H1 (cell line): ENCODE measurements at regions not wholly inside any gene's neighbourhood (a gene's known extent, or its start where the extent isn't known, plus 50 kb on each side); places are given as distances from the start of the nearest gene placed in this dataset.

Experiments used
- CTCF ChIA-PET: fragments of 300-600 bp; sonication (Branson Sonifier 250); formaldehyde crosslinking; loops from one replicate; lab custom pipeline; 2021; ENCODE audit not compliant: partially characterized antibody; lab: Charles Lee
- POLR2A ChIA-PET: fragments of 300-600 bp; sonication (Branson Sonifier 250); formaldehyde crosslinking; loops from one replicate; lab custom pipeline; 2021; ENCODE audit warnings: inconsistent platforms; ENCODE audit not compliant: partially characterized antibody; lab: Charles Lee
- DNase-seq, 2 experiments: peaks; one replicate each; pipeline versions ENCODE4 v3.0.0 to v3.0.0-alpha.2; 2010 to 2022; ENCODE audit warnings: low spot score in 2 of 2, low read depth in 1 of 2, mixed read lengths in 1 of 2
- FAIRE-seq: peaks from 2 replicates; lab custom pipeline; 2011; peaks lifted over from hg19 to GRCh38; lab: Jason Lieb, UNC
- H2AFZ ChIP-seq: 2 replicates; pipeline ENCODE4 v1.8.1; 2012; ENCODE audit warnings: low read length, inconsistent platforms
- H2AK5ac ChIP-seq: 2 replicates; pipeline ENCODE4 v1.6.1; 2013; ENCODE audit warnings: low read depth, low read length
- H2BK120ac ChIP-seq: replicated peaks from 2 replicates; pipeline ENCODE3; 2013; ENCODE audit warnings: low read depth, low read length, inconsistent platforms
- H2BK12ac ChIP-seq: 2 replicates; pipeline ENCODE4 v1.6.1; 2013; ENCODE audit warnings: low read depth, low read length
- H2BK15ac ChIP-seq: 2 replicates; pipeline ENCODE4 v1.6.1; 2013; ENCODE audit warnings: low read length
- H2BK20ac ChIP-seq: 2 replicates; pipeline ENCODE4 v1.6.1; 2013; ENCODE audit warnings: low read length
- H2BK5ac ChIP-seq: 2 replicates; pipeline ENCODE4 v1.6.1; 2013; ENCODE audit warnings: low read depth, low read length
- H3K14ac ChIP-seq: 2 replicates; pipeline ENCODE4 v1.6.1; 2013; ENCODE audit warnings: inconsistent platforms; ENCODE audit not compliant: insufficient read length
- H3K18ac ChIP-seq: 2 replicates; pipeline ENCODE4 v1.6.1; 2013; ENCODE audit warnings: low read length; ENCODE audit errors: extremely low read depth
- H3K23ac ChIP-seq: 2 replicates; pipeline ENCODE4 v1.6.1; 2013; ENCODE audit warnings: inconsistent platforms; ENCODE audit not compliant: insufficient read length
- H3K23me2 ChIP-seq: 2 replicates; pipeline ENCODE4 v1.6.1; 2013; ENCODE audit warnings: low read depth, low read length
- H3K27ac ChIP-seq: 2 replicates; pipeline ENCODE4 v1.6.1; 2011; ENCODE audit warnings: low read depth, low read length, inconsistent platforms
- H3K27me3 ChIP-seq, 4 experiments: replicated peaks in 1 of 4; 1 replicate in 1 of 4; 2 replicates in 3 of 4; pipeline versions ENCODE4 v1.6.1 to v1.8.1; 2011 to 2013; ENCODE audit warnings: low read length in 3 of 4, mild to moderate bottlenecking in 3 of 4, inconsistent platforms in 2 of 4, mixed read lengths in 2 of 4, moderate library complexity in 1 of 4; ENCODE audit not compliant: control insufficient read depth in 3 of 4, insufficient read depth in 3 of 4; ENCODE audit errors: extremely low read depth in 1 of 4
- H3K36me3 ChIP-seq, 4 experiments: 2 replicates each; pipeline versions ENCODE4 v1.6.1 to v1.8.1; 2011 to 2013; ENCODE audit warnings: mild to moderate bottlenecking in 4 of 4, low read length in 3 of 4, moderate library complexity in 2 of 4, control low read depth in 1 of 4, inconsistent platforms in 1 of 4; ENCODE audit not compliant: insufficient read depth in 4 of 4, control insufficient read depth in 2 of 4
- H3K4ac ChIP-seq: replicated peaks from 2 replicates; pipeline ENCODE3; 2013; ENCODE audit warnings: low read length, low read depth, mixed read lengths, inconsistent platforms; ENCODE audit not compliant: insufficient read length
- H3K4me1 ChIP-seq, 4 experiments: replicated peaks in 1 of 4; 1 replicate in 1 of 4; 2 replicates in 3 of 4; pipeline versions ENCODE4 v1.6.1 to v1.8.1; 2011 to 2013; ENCODE audit warnings: low read length in 3 of 4, inconsistent platforms in 2 of 4, mixed read lengths in 1 of 4; ENCODE audit not compliant: insufficient read depth in 4 of 4, control insufficient read depth in 3 of 4
- H3K4me2 ChIP-seq, 2 experiments: 2 replicates each; pipeline versions ENCODE4 v1.6.1 to v1.8.1; 2011 to 2013; ENCODE audit warnings: low read depth in 2 of 2, low read length in 2 of 2, control low read depth in 1 of 2, inconsistent platforms in 1 of 2, mild to moderate bottlenecking in 1 of 2; ENCODE audit not compliant: insufficient read depth in 1 of 2
- H3K4me3 ChIP-seq, 4 experiments: fragments of 200-600, 300-600 bp in 1 of 4; sonication (generic), shearing (Covaris generic), sonication (Bioruptor Twin) in 1 of 4; 2 replicates each; pipeline versions ENCODE4 v1.5.1 to v1.8.1; 2011 to 2016; ENCODE audit warnings: low read length in 4 of 4, low read depth in 3 of 4, control low read depth in 2 of 4, inconsistent platforms in 2 of 4, mild to moderate bottlenecking in 2 of 4, mixed read lengths in 1 of 4, moderate library complexity in 1 of 4; ENCODE audit not compliant: insufficient read depth in 2 of 4; ENCODE audit errors: extremely low read depth in 1 of 4
- H3K56ac ChIP-seq: replicated peaks from 2 replicates; pipeline ENCODE3; 2013; ENCODE audit warnings: low read depth, mild to moderate bottlenecking, mixed read lengths, low read length, inconsistent platforms; ENCODE audit not compliant: insufficient read length
- H3K79me1 ChIP-seq: 2 replicates; pipeline ENCODE4 v1.6.1; 2013; ENCODE audit warnings: low read depth, low read length, control low read depth
- H3K79me2 ChIP-seq, 2 experiments: 2 replicates each; pipeline versions ENCODE4 v1.6.1 to v1.8.1; 2012 to 2013; ENCODE audit warnings: low read length in 2 of 2, mild to moderate bottlenecking in 2 of 2, inconsistent platforms in 1 of 2; ENCODE audit not compliant: insufficient read depth in 2 of 2, control insufficient read depth in 1 of 2
- H3K9ac ChIP-seq, 4 experiments: replicated peaks in 1 of 4; 1 replicate in 1 of 4; 2 replicates in 3 of 4; pipeline versions ENCODE4 v1.6.1 to v1.8.1; 2011 to 2013; ENCODE audit warnings: low read depth in 3 of 4, low read length in 3 of 4, control low read depth in 2 of 4, mild to moderate bottlenecking in 2 of 4, moderate library complexity in 2 of 4, inconsistent platforms in 1 of 4; ENCODE audit errors: extremely low read depth in 1 of 4
- H3K9me3 ChIP-seq, 2 experiments: 2 replicates each; pipeline versions ENCODE4 v1.6.1 to v1.8.1; 2012 to 2013; ENCODE audit warnings: mild to moderate bottlenecking in 2 of 2, moderate library complexity in 2 of 2, control low read depth in 1 of 2, inconsistent platforms in 1 of 2, low read depth in 1 of 2, low read length in 1 of 2, mixed read lengths in 1 of 2; ENCODE audit not compliant: insufficient read depth in 2 of 2
- H4K20me1 ChIP-seq, 2 experiments: replicated peaks in 1 of 2; 2 replicates each; pipeline versions ENCODE3 to v1.8.1; 2011 to 2013; ENCODE audit warnings: inconsistent platforms in 2 of 2, low read length in 2 of 2, mild to moderate bottlenecking in 1 of 2; ENCODE audit not compliant: insufficient read depth in 2 of 2, control insufficient read depth in 1 of 2
- H4K5ac ChIP-seq: 2 replicates; pipeline ENCODE4 v1.6.1; 2013; ENCODE audit warnings: low read length, low read depth, mixed read lengths, inconsistent platforms; ENCODE audit not compliant: insufficient read length
- H4K8ac ChIP-seq: 2 replicates; pipeline ENCODE4 v1.8.0; 2013; ENCODE audit warnings: mild to moderate bottlenecking, moderate library complexity, low read length, inconsistent platforms; ENCODE audit not compliant: insufficient read depth; ENCODE audit errors: extremely low read depth
- H4K91ac ChIP-seq: replicated peaks from 2 replicates; pipeline ENCODE3; 2013; ENCODE audit warnings: low read length, mixed read lengths, inconsistent platforms; ENCODE audit not compliant: insufficient read length
- MAX ChIP-seq: IDR thresholded peaks from 2 replicates; pipeline ENCODE4 v1.6.1; 2012; ENCODE audit warnings: inconsistent platforms
- WGBS, 2 experiments: shearing (Covaris generic) in 1 of 2; methylation state at CpG; one replicate each; pipeline versions ENCODE4 v1.1.6 to v1.1.7; 2013 to 2015; ENCODE audit warnings: low lambda C conversion rate in 2 of 2, mixed read lengths in 2 of 2, inconsistent platforms in 1 of 2, low coverage in 1 of 2, missing lambda C conversion rate in 1 of 2; ENCODE audit not compliant: insufficient replicate concordance in 2 of 2, insufficient coverage in 1 of 2, insufficient read length in 1 of 2; ENCODE audit errors: extremely low coverage in 1 of 2, missing lambda C conversion rate in 1 of 2; 5-methylcytosine and 5-hydroxymethylcytosine counted together
- TF ChIP-seq, protein P1 (sequence below): IDR thresholded peaks from 2 replicates; pipeline ENCODE4 v1.6.1; 2012; ENCODE audit warnings: low read length, inconsistent platforms
- TF ChIP-seq, protein P2 (sequence below): IDR thresholded peaks from 2 replicates; pipeline ENCODE4 v1.6.1; 2012; ENCODE audit warnings: inconsistent platforms

DNA sequence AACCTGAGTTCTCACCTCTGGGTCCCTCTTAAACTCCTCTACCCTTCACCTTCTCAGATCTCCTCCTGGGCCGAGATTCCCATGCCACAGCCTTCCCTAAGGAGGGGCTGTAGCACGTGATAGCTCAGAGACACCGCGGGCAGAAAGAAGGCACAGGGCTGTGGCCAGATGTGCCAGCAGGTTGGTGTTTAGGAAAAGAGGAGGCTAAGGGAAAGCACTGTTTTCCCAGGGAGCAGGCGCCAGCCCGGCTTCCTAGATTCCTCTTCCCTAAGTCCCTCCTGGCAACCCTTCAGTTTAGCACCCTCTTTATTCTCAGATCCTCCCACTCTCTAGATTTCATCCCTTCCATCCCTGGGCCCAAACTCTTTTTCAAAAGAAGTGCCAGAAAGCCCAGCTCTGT, 59.4 kb upstream of the CCNG1 start:
- CTCF ChIA-PET, result interaction anchor here (0.5 to 1.9 kb wide), 5 partner anchors 29 to 1169 kb away, joined by 3 to 6 read pairs (median 3); no protein-coding TSS in a partner anchor
- Histone ChIP-seq H2BK5ac (no peak overlapping the region), H3K27ac (no peak overlapping the region), H3K23ac (no peak overlapping the region), H3K18ac (peak overlapping the region; percentile 34; the same call in 1 of the 2 replicates), H3K23me2 (no peaks in the 10 kb centered on the region), H3K4ac (no peak overlapping the region), H4K20me1 (no peaks in the 10 kb centered on the region), H3K4me3 (no peak overlapping the region), H4K5ac (no peak overlapping the region), H3K9ac (no peak overlapping the region), H3K9me3 (no peaks in the 10 kb centered on the region), H4K8ac (no peak overlapping the region), H3K56ac (no peak overlapping the region), H3K27me3 (no peaks in the 10 kb centered on the region), H2BK15ac (no peak overlapping the region), H3K79me2 (no peaks in the 10 kb centered on the region), H2AFZ (peak overlapping the region; percentile 13; the same call in 1 of the 2 replicates), H3K36me3 (no peaks in the 10 kb centered on the region), H2AK5ac (no peak overlapping the region), H3K4me2 (peak overlapping the region in 1 of 2 experiments; percentile 29; a peak in 1 of 4 replicates), H4K91ac (no peak overlapping the region), H3K14ac (no peak overlapping the region), H3K79me1 (no peaks in the 10 kb centered on the region), H3K4me1 (peaks cover 0 to 18% (median 5%) of the 10 kb centered on the region in 4 experiments; a peak in 4 of 7 replicates), H2BK12ac (no peak overlapping the region), H2BK120ac (no peak overlapping the region), H2BK20ac (no peak overlapping the region)
- WGBS, 2 experiments, result 68% methylated on average over 6 of the region's 6 CpGs; no CpG with 5 or more reads in 1 of the 2 experiments
- no peak for FAIRE-seq
- POLR2A ChIA-PET, result no interaction called here
- TF ChIP-seq, protein P1, sequence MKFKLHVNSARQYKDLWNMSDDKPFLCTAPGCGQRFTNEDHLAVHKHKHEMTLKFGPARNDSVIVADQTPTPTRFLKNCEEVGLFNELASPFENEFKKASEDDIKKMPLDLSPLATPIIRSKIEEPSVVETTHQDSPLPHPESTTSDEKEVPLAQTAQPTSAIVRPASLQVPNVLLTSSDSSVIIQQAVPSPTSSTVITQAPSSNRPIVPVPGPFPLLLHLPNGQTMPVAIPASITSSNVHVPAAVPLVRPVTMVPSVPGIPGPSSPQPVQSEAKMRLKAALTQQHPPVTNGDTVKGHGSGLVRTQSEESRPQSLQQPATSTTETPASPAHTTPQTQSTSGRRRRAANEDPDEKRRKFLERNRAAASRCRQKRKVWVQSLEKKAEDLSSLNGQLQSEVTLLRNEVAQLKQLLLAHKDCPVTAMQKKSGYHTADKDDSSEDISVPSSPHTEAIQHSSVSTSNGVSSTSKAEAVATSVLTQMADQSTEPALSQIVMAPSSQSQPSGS, result no peak
- TF ChIP-seq MAX, result 0 out of 2 replicates have a peak, but pooled peaks have one; percentile 42
- TF ChIP-seq, protein P2, sequence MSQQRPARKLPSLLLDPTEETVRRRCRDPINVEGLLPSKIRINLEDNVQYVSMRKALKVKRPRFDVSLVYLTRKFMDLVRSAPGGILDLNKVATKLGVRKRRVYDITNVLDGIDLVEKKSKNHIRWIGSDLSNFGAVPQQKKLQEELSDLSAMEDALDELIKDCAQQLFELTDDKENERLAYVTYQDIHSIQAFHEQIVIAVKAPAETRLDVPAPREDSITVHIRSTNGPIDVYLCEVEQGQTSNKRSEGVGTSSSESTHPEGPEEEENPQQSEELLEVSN, result 0 out of 2 replicates have a peak, but pooled peaks have one; percentile 34
- peak in 1 of 2 experiments; percentile 50 for DNase-seq
